ENCODE measurements at regions not wholly inside any gene's neighbourhood (a gene's known extent, or its start where the extent isn't known, plus 50 kb on each side); places are given as distances from the start of the nearest gene placed in this dataset.

- no peak for DNase-seq
These were observed 420.6 kb downstream of the TDRD15 start for GRCh38 chr2:21544392-21544791.

- DNase-seq = no peak
These were observed 429.2 kb downstream of the TDRD15 start for GRCh38 chr2:21552981-21553380.

- DNase-seq = no peak
These were observed 435.6 kb downstream of the TDRD15 start for GRCh38 chr2:21559351-21559750.

GRCh38 chr2:21561965-21562364 is 438.2 kb downstream of the TDRD15 start:
- DNase-seq = no peak

GRCh38 chr2:21567395-21567794 is 443.6 kb downstream of the TDRD15 start:
- no peak for DNase-seq

- no peak for DNase-seq
These were observed 447.9 kb downstream of the TDRD15 start for GRCh38 chr2:21571686-21572085.

- DNase-seq = no peak
These were observed 456.6 kb downstream of the TDRD15 start for GRCh38 chr2:21580391-21580790.

- no peak for DNase-seq
These were observed 462.1 kb downstream of the TDRD15 start for GRCh38 chr2:21585881-21586280.

- DNase-seq = no peak
These were observed 466.4 kb downstream of the TDRD15 start for GRCh38 chr2:21590026-21590690.

GRCh38 chr2:21591926-21592325 is 468.2 kb downstream of the TDRD15 start:
- no peak for DNase-seq

- DNase-seq = no peak
These were observed 475.6 kb downstream of the TDRD15 start for GRCh38 chr2:21599417-21599816.

- no peak for DNase-seq
These were observed 479.0 kb downstream of the TDRD15 start for GRCh38 chr2:21602789-21603188.

- no peak for DNase-seq
These were observed 483.8 kb downstream of the TDRD15 start for GRCh38 chr2:21607572-21607971.

GRCh38 chr2:21610304-21610703 is 486.5 kb downstream of the TDRD15 start:
- DNase-seq = no peak

- no peak for DNase-seq
These were observed 494.2 kb downstream of the TDRD15 start for GRCh38 chr2:21617885-21618434.

GRCh38 chr2:21620771-21621170 is 497.0 kb downstream of the TDRD15 start:
- no peak for DNase-seq

GRCh38 chr2:21627938-21628337 is 504.2 kb downstream of the TDRD15 start:
- no peak for DNase-seq

GRCh38 chr2:21633015-21633414 is 509.2 kb downstream of the TDRD15 start:
- no peak for DNase-seq

GRCh38 chr2:21633466-21633865 is 509.7 kb downstream of the TDRD15 start:
- DNase-seq = no peak

GRCh38 chr2:21633911-21634310 is 510.1 kb downstream of the TDRD15 start:
- DNase-seq = no peak

- DNase-seq = no peak
These were observed 516.3 kb downstream of the TDRD15 start for GRCh38 chr2:21640046-21640445.

- DNase-seq = no peak
These were observed 518.9 kb downstream of the TDRD15 start for GRCh38 chr2:21642647-21643046.

- DNase-seq = no peak
These were observed 519.4 kb downstream of the TDRD15 start for GRCh38 chr2:21643180-21643579.

- DNase-seq = no peak
These were observed 520.5 kb downstream of the TDRD15 start for GRCh38 chr2:21644266-21644665.

- DNase-seq = no peak
These were observed 522.6 kb downstream of the TDRD15 start for GRCh38 chr2:21646345-21646744.

Data from stimulated activated CD4-positive, alpha-beta T cell treated with anti-CD3 and anti-CD28 coated beads, Interleukin-4, amount 100 ng/mL, for 24 hours (primary cell).